ENCODE measurements at regions not wholly inside any gene's neighbourhood (a gene's known extent, or its start where the extent isn't known, plus 50 kb on each side); places are given as distances from the start of the nearest gene placed in this dataset.

DNA sequence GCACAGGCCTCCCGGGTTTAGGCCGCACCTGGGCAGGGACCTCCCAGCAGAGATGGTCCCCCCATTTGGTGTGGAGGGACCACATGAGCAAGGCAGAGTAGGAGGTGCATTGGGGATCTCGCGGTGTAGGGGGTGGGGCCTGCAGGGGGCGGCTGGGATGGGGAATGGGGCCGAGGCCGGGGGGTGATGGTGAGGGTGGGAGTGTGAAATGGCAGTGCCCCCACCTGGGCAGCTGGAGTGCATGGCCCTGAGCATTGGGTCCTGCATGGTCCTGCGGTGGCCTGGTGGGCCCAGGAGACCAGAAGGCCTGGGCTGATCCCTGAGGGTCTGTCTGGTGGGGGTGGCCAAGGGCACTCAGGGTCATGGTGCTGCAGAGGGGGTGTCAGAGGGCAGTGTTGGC is 111.8 kb downstream of the KIF26A start:
- no peak overlapping the region for H3K9ac ChIP-seq (ENCODE audit: insufficient read depth in 1 of 2, low read depth in 2 of 2, low read length in 2 of 2)
- 0% methylated on average over 2 of the region's 8 CpGs for WGBS (ENCODE audit: insufficient coverage, low coverage, missing lambda C conversion rate)
- no peak overlapping the region for H2AFZ ChIP-seq (ENCODE audit: low read depth, low read length)
- no peaks in the 10 kb centered on the region for H3K36me3 ChIP-seq (ENCODE audit: control insufficient read depth, insufficient read depth, low read length)
- no peaks in the 10 kb centered on the region for H3K27me3 ChIP-seq (ENCODE audit: control insufficient read depth in 2 of 2, insufficient read depth in 2 of 2, low read length in 2 of 2)
- CTCF ChIA-PET (ENCODE audit: low intra/inter-chr PET ratio) = no interaction called here
- H4K20me1 ChIP-seq (replicated peaks; ENCODE audit: control insufficient read depth, insufficient read depth, low read length) = no peaks in the 10 kb centered on the region
- FAIRE-seq (no peak), DNase-seq (ENCODE audit: extremely low read depth in 1 of 4, low spot score in 3 of 4) (no peak), ATAC-seq (no peak)
- in situ Hi-C loops (cut with MboI) (no loop called here), intact Hi-C loops (cut with micrococcal nuclease) (no loop called here)
- no peak overlapping the region for H3K4me2 ChIP-seq (ENCODE audit: insufficient read depth, low read length)
- no peak overlapping the region for H3K27ac ChIP-seq (ENCODE audit: extremely low read depth, low read depth, low read length)
- no peak for TF ChIP-seq HNRNPK (IDR thresholded peaks at IDR 0.05; ENCODE audit: low read depth, low read length, poor library complexity, severe bottlenecking)
- no peak for TF ChIP-seq RFX1 (IDR thresholded peaks at IDR 0.05)
- no peak for TF ChIP-seq CBX3 (IDR thresholded peaks at IDR 0.05; ENCODE audit: borderline replicate concordance in 1 of 2, low read length in 2 of 2)
- TF ChIP-seq XRCC5 (IDR thresholded peaks at IDR 0.05; ENCODE audit: low read depth, low read length) = no peak
- no peak for TF ChIP-seq ZNF830 (CRISPR knock-in tag; IDR thresholded peaks at IDR 0.05)
- TF ChIP-seq, protein P1, sequence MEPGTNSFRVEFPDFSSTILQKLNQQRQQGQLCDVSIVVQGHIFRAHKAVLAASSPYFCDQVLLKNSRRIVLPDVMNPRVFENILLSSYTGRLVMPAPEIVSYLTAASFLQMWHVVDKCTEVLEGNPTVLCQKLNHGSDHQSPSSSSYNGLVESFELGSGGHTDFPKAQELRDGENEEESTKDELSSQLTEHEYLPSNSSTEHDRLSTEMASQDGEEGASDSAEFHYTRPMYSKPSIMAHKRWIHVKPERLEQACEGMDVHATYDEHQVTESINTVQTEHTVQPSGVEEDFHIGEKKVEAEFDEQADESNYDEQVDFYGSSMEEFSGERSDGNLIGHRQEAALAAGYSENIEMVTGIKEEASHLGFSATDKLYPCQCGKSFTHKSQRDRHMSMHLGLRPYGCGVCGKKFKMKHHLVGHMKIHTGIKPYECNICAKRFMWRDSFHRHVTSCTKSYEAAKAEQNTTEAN (CRISPR knock-in tag; IDR thresholded peaks at IDR 0.05) = no peak
- TF ChIP-seq, protein P2, sequence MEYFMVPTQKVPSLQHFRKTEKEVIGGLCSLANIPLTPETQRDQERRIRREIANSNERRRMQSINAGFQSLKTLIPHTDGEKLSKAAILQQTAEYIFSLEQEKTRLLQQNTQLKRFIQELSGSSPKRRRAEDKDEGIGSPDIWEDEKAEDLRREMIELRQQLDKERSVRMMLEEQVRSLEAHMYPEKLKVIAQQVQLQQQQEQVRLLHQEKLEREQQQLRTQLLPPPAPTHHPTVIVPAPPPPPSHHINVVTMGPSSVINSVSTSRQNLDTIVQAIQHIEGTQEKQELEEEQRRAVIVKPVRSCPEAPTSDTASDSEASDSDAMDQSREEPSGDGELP (CRISPR knock-in tag; IDR thresholded peaks at IDR 0.05; ENCODE audit: borderline replicate concordance) = no peak
- no peak for TF ChIP-seq PRMT5 (CRISPR knock-in tag; IDR thresholded peaks at IDR 0.05)
- TF ChIP-seq SETDB1 (IDR thresholded peaks at IDR 0.05; ENCODE audit: low read length) = no peak
- TF ChIP-seq WHSC1 (IDR thresholded peaks at IDR 0.05; ENCODE audit: low read length) = no peak
- TF ChIP-seq MCM5 (IDR thresholded peaks at IDR 0.05; ENCODE audit: low read depth) = no peak
- TF ChIP-seq, protein P3, sequence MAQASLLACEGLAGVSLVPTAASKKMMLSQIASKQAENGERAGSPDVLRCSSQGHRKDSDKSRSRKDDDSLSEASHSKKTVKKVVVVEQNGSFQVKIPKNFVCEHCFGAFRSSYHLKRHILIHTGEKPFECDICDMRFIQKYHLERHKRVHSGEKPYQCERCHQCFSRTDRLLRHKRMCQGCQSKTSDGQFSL (CRISPR knock-in tag; IDR thresholded peaks at IDR 0.05) = no peak
- TF ChIP-seq, protein P3 (tag; IDR thresholded peaks at IDR 0.05) = no peak
- no peak for TF ChIP-seq ZNF766 (CRISPR knock-in tag; conservative IDR thresholded peaks at IDR 0.05)
- no peak for TF ChIP-seq HMGN3 (IDR thresholded peaks at IDR 0.05; ENCODE audit: borderline replicate concordance, extremely low read depth, insufficient read length, low read depth, low read length)
- no peak for TF ChIP-seq E2F3 (CRISPR knock-in tag; IDR thresholded peaks at IDR 0.05)
- TF ChIP-seq KDM2B (CRISPR knock-in tag; IDR thresholded peaks at IDR 0.05) = no peak
- TF ChIP-seq, protein P4, sequence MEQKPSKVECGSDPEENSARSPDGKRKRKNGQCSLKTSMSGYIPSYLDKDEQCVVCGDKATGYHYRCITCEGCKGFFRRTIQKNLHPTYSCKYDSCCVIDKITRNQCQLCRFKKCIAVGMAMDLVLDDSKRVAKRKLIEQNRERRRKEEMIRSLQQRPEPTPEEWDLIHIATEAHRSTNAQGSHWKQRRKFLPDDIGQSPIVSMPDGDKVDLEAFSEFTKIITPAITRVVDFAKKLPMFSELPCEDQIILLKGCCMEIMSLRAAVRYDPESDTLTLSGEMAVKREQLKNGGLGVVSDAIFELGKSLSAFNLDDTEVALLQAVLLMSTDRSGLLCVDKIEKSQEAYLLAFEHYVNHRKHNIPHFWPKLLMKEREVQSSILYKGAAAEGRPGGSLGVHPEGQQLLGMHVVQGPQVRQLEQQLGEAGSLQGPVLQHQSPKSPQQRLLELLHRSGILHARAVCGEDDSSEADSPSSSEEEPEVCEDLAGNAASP (IDR thresholded peaks at IDR 0.05) = no peak
- H3K4me3 ChIP-seq = no peak overlapping the region
- no peaks in the 10 kb centered on the region for H3K79me2 ChIP-seq (ENCODE audit: control insufficient read depth, insufficient read depth, low read length)
- POLR2A ChIA-PET = no interaction called here
- no TSS peak for BruUV-seq (replicated peaks)
- no peaks in the 10 kb centered on the region for H3K9me1 ChIP-seq (ENCODE audit: control insufficient read depth, insufficient read depth, low read length)
- no peaks in the 10 kb centered on the region for H3K4me1 ChIP-seq (replicated peaks in 1 of 2; ENCODE audit: control insufficient read depth in 2 of 2, insufficient read depth in 2 of 2, low read length in 2 of 2)
- no peaks in the 10 kb centered on the region for H3K9me3 ChIP-seq (replicated peaks; ENCODE audit: control insufficient read depth, insufficient read depth, low read depth, low read length)

All from K562 (cell line).